Liver (tissue), 8 donors: ENCODE measurements at regions not wholly inside any gene's neighbourhood (a gene's known extent, or its start where the extent isn't known, plus 50 kb on each side); places are given as distances from the start of the nearest gene placed in this dataset.

Experiments
- DNase-seq: peaks from one replicate; pipeline ENCODE4 v3.0.0-alpha.2; 2017; ENCODE audit warnings: low spot score
- H3K27ac ChIP-seq, 2 donors: one replicate each; pipeline ENCODE4 v1.7.0; 2013; ENCODE audit warnings: inconsistent platforms in 2 of 2, low read length in 2 of 2, control low read depth in 1 of 2, low read depth in 1 of 2, mild to moderate bottlenecking in 1 of 2
- H3K27me3 ChIP-seq, 4 donors: one replicate each; pipeline versions ENCODE4 v1.6.1 to v1.7.0; 2013; ENCODE audit warnings: low read length in 3 of 4, inconsistent platforms in 1 of 4, mild to moderate bottlenecking in 1 of 4, moderate library complexity in 1 of 4; ENCODE audit not compliant: control insufficient read depth in 4 of 4, insufficient read depth in 4 of 4
- H3K36me3 ChIP-seq, 4 donors: one replicate each; pipeline versions ENCODE4 v1.6.1 to v1.7.0; 2013; ENCODE audit warnings: low read length in 3 of 4, mild to moderate bottlenecking in 3 of 4, low read depth in 1 of 4, moderate library complexity in 1 of 4; ENCODE audit not compliant: control insufficient read depth in 4 of 4, insufficient read depth in 3 of 4
- H3K4me1 ChIP-seq, 4 donors: one replicate each; pipeline versions ENCODE4 v1.6.1 to v1.7.0; 2013; ENCODE audit warnings: low read length in 3 of 4, mild to moderate bottlenecking in 3 of 4, moderate library complexity in 1 of 4; ENCODE audit not compliant: control insufficient read depth in 4 of 4, insufficient read depth in 4 of 4
- H3K4me3 ChIP-seq, 3 donors: one replicate each; pipeline versions ENCODE4 v1.6.1 to v1.7.0; 2013; ENCODE audit warnings: low read length in 3 of 3, control low read depth in 1 of 3, low read depth in 1 of 3, mild to moderate bottlenecking in 1 of 3
- H3K9ac ChIP-seq, 2 donors: one replicate each; pipeline ENCODE4 v1.7.0; 2013; ENCODE audit warnings: low read length in 2 of 2, mild to moderate bottlenecking in 2 of 2, moderate library complexity in 2 of 2, control low read depth in 1 of 2, low read depth in 1 of 2
- H3K9me3 ChIP-seq, 4 donors: one replicate each; pipeline versions ENCODE4 v1.6.1 to v1.7.0; 2013; ENCODE audit warnings: low read length in 3 of 4; ENCODE audit not compliant: control insufficient read depth in 4 of 4
- ATF3 ChIP-seq: IDR thresholded peaks from 2 replicates; pipeline ENCODE4 v1.6.1; 2016; ENCODE audit warnings: antibody characterized with exemption
- CTCF ChIP-seq: fragments of 150-350 bp; IDR thresholded peaks from 2 replicates; pipeline ENCODE4 v1.5.1; 2017; ENCODE audit warnings: improper control_type of control experiment, low read depth, low read length; ENCODE audit not compliant: missing input control
- EGR1 ChIP-seq, 2 donors: IDR thresholded peaks; 2 replicates each; pipeline ENCODE4 v1.6.1; 2016 to 2018; ENCODE audit warnings: antibody characterized with exemption in 2 of 2, low read depth in 2 of 2
- FOXA1 ChIP-seq: IDR thresholded peaks from 2 replicates; pipeline ENCODE4 v1.6.1; 2016; ENCODE audit warnings: antibody characterized with exemption
- GABPA ChIP-seq, 2 donors: IDR thresholded peaks in 1 of 2; conservative IDR thresholded peaks in 1 of 2; 2 replicates each; pipeline ENCODE4 v1.6.1; 2016; ENCODE audit warnings: antibody characterized with exemption in 2 of 2, mild to moderate bottlenecking in 1 of 2, moderate library complexity in 1 of 2
- HNF4A ChIP-seq, 2 donors: conservative IDR thresholded peaks; 2 replicates each; pipeline ENCODE4 v1.6.1; 2016; ENCODE audit warnings: antibody characterized with exemption in 2 of 2, mild to moderate bottlenecking in 2 of 2
- JUND ChIP-seq, 2 donors: IDR thresholded peaks; 2 replicates each; pipeline ENCODE4 v1.6.1; 2016; ENCODE audit warnings: antibody characterized with exemption in 2 of 2
- MAX ChIP-seq: IDR thresholded peaks from 2 replicates; pipeline ENCODE4 v1.6.1; 2016; ENCODE audit warnings: antibody characterized with exemption
- NR2F2 ChIP-seq: IDR thresholded peaks from 2 replicates; pipeline ENCODE4 v1.6.1; 2016; ENCODE audit warnings: antibody characterized with exemption
- RAD21 ChIP-seq, 2 donors: IDR thresholded peaks; 2 replicates each; pipeline ENCODE4 v1.6.1; 2016; ENCODE audit warnings: antibody characterized with exemption in 2 of 2, mild to moderate bottlenecking in 2 of 2
- RXRA ChIP-seq, 2 donors: IDR thresholded peaks; 2 replicates each; pipeline ENCODE4 v1.6.1; 2017 to 2018; ENCODE audit warnings: antibody characterized with exemption in 2 of 2, mild to moderate bottlenecking in 1 of 2
- SP1 ChIP-seq: IDR thresholded peaks from 2 replicates; pipeline ENCODE4 v1.6.1; 2018; ENCODE audit warnings: antibody characterized with exemption, mild to moderate bottlenecking
- TAF1 ChIP-seq: conservative IDR thresholded peaks from 2 replicates; pipeline ENCODE4 v1.6.1; 2016; ENCODE audit warnings: antibody characterized with exemption, mild to moderate bottlenecking
- YY1 ChIP-seq: IDR thresholded peaks from 2 replicates; pipeline ENCODE4 v1.6.1; 2016; ENCODE audit warnings: antibody characterized with exemption, mild to moderate bottlenecking
- WGBS: extraction: QIAGEN DNeasy Blood & Tissue Kit; methylation state at CpG from one replicate; pipeline ENCODE4 v1.1.7; 2013; 5-methylcytosine and 5-hydroxymethylcytosine counted together
- TF ChIP-seq, protein P1 (sequence below): IDR thresholded peaks from 2 replicates; pipeline ENCODE4 v1.6.1; 2016; ENCODE audit warnings: antibody characterized with exemption
- TF ChIP-seq, protein P2 (sequence below): IDR thresholded peaks from 2 replicates; pipeline ENCODE4 v1.6.1; 2016; ENCODE audit warnings: antibody characterized with exemption, mild to moderate bottlenecking
- donor health status: healthy.
- donor health status: healthy.
- donor health status: healthy.
- donor health status: healthy.
- donor health status: healthy.

- 86% methylated on average over 6 of the region's 6 CpGs for WGBS
Measured at GRCh38 chr2:57740891-57741290, 305.7 kb upstream of the VRK2 start.

DNA sequence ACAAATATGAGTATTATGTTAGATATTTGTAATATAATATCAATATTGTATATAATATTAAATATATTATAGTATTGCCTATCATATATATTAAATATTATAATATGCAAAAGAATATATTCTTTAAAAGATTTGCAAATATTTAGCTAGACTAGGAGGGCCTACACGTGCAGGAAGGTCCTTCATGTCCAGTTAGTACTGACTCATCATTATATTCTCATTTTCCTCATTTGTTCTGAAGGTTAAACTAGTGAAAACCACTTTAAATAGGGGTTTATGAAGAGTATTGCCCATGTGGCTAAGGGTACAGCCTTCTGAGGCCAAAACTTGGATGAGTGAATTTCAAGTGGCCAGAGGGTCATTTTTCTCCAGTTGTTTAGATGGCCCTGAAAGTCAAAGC is 293.0 kb upstream of the VRK2 start:
- WGBS: 91% methylated on average over 1 of the region's 1 CpG

More at GRCh38 chr2:57740891-57741290, 305.7 kb upstream of the VRK2 start:
- H3K4me1 ChIP-seq: no peaks in the 10 kb centered on the region
- H3K27me3 ChIP-seq: no peaks in the 10 kb centered on the region
- H3K36me3 ChIP-seq: no peaks in the 10 kb centered on the region
- no peak for TF ChIP-seq ATF3
- TF ChIP-seq, protein P1, sequence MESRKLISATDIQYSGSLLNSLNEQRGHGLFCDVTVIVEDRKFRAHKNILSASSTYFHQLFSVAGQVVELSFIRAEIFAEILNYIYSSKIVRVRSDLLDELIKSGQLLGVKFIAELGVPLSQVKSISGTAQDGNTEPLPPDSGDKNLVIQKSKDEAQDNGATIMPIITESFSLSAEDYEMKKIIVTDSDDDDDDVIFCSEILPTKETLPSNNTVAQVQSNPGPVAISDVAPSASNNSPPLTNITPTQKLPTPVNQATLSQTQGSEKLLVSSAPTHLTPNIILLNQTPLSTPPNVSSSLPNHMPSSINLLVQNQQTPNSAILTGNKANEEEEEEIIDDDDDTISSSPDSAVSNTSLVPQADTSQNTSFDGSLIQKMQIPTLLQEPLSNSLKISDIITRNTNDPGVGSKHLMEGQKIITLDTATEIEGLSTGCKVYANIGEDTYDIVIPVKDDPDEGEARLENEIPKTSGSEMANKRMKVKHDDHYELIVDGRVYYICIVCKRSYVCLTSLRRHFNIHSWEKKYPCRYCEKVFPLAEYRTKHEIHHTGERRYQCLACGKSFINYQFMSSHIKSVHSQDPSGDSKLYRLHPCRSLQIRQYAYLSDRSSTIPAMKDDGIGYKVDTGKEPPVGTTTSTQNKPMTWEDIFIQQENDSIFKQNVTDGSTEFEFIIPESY: no peak
- TF ChIP-seq, protein P2, sequence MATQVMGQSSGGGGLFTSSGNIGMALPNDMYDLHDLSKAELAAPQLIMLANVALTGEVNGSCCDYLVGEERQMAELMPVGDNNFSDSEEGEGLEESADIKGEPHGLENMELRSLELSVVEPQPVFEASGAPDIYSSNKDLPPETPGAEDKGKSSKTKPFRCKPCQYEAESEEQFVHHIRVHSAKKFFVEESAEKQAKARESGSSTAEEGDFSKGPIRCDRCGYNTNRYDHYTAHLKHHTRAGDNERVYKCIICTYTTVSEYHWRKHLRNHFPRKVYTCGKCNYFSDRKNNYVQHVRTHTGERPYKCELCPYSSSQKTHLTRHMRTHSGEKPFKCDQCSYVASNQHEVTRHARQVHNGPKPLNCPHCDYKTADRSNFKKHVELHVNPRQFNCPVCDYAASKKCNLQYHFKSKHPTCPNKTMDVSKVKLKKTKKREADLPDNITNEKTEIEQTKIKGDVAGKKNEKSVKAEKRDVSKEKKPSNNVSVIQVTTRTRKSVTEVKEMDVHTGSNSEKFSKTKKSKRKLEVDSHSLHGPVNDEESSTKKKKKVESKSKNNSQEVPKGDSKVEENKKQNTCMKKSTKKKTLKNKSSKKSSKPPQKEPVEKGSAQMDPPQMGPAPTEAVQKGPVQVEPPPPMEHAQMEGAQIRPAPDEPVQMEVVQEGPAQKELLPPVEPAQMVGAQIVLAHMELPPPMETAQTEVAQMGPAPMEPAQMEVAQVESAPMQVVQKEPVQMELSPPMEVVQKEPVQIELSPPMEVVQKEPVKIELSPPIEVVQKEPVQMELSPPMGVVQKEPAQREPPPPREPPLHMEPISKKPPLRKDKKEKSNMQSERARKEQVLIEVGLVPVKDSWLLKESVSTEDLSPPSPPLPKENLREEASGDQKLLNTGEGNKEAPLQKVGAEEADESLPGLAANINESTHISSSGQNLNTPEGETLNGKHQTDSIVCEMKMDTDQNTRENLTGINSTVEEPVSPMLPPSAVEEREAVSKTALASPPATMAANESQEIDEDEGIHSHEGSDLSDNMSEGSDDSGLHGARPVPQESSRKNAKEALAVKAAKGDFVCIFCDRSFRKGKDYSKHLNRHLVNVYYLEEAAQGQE: no peak
- no peak for TF ChIP-seq NR2F2
- no peak for TF ChIP-seq RXRA (IDR thresholded peaks at IDR 0.05)
- TF ChIP-seq TAF1: no peak
- TF ChIP-seq MAX: no peak
- H3K9ac ChIP-seq: no peak overlapping the region
- H3K4me3 ChIP-seq: no peak overlapping the region
- no peak overlapping the region for H3K27ac ChIP-seq
- no peak for DNase-seq
- no peaks in the 10 kb centered on the region for H3K9me3 ChIP-seq

More for the DNA sequence above, 293.0 kb upstream of the VRK2 start:
- no peak for TF ChIP-seq TAF1
- no peak for TF ChIP-seq YY1
- no peak for TF ChIP-seq GABPA (IDR thresholded peaks at IDR 0.05 in 1 of 2, conservative IDR thresholded peaks at IDR 0.05 in 1 of 2)
- no peak for TF ChIP-seq NR2F2
- no peak for TF ChIP-seq HNF4A (conservative IDR thresholded peaks at IDR 0.05)
- no peak for TF ChIP-seq RAD21 (IDR thresholded peaks at IDR 0.05)
- TF ChIP-seq JUND (IDR thresholded peaks at IDR 0.05): no peak
- TF ChIP-seq ATF3: no peak
- TF ChIP-seq MAX: no peak
- TF ChIP-seq EGR1 (IDR thresholded peaks at IDR 0.05; ENCODE audit: low read depth in 2 of 2): no peak
- TF ChIP-seq RXRA (IDR thresholded peaks at IDR 0.05): no peak
- TF ChIP-seq CTCF: no peak
- TF ChIP-seq SP1: no peak
- TF ChIP-seq FOXA1: no peak
- no peaks in the 10 kb centered on the region for H3K36me3 ChIP-seq
- no peak overlapping the region for H3K4me3 ChIP-seq
- DNase-seq: no peak
- no peak overlapping the region for H3K27ac ChIP-seq
- no peaks in the 10 kb centered on the region for H3K4me1 ChIP-seq
- no peaks in the 10 kb centered on the region for H3K9me3 ChIP-seq
- H3K27me3 ChIP-seq: no peaks in the 10 kb centered on the region
- H3K9ac ChIP-seq: no peak overlapping the region
